Medulla oblongata (tissue), 1 donor: ENCODE measurements at regions not wholly inside any gene's neighbourhood (a gene's known extent, or its start where the extent isn't known, plus 50 kb on each side); places are given as distances from the start of the nearest gene placed in this dataset.
"Not testable (repeated sequence)": the region's sequence is repeated elsewhere in the genome, so short reads cannot be mapped to it uniquely, and the experiment has no call there.

ENCODE experiments used
- DNase-seq: peaks from one replicate; pipeline ENCODE4 v3.0.0-alpha.2; 2015; ENCODE audit errors: extremely low spot score

DNA sequence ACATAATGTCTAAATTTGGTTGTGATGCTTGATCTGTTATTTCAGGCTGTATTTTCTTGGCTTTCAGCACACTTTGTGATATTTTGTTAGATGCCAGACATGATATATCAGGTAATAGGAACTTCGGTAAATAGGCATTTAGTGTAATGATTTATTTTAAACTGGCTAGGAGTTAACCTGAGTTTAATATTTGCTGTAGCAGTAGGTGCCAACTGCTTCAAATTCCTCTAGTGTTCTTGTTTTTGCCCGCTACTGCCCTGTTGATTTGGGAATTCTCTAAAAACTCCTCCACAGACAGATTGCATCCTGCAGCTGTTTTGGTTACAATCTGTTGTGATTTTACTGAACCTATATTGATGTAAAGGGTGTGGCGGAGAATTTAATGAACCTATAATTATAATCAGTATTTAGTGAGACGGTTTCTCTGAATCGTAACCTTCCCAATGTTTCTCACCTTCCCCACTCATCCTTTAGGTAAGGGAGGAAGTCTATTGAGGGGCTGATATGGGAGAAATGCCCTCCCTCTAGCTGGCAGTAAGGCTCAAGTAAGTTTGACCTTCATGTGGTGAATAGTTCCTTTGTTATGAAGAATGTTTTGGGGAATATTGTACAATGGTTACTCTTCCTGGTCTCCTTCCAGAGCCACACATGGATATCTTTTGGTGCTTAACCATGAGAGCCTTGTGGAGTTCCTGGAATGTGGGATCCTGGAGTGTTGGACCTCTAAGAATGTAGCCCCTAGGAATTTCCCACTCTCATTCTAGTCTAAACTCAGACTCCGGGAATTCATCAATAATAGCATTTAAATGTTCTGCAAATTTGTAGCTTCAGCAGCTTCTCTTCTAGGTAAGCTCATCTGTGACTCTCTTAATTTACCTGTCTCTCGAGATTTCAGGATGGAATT lies 634.1 kb downstream of the FSCB start:
- no peak for DNase-seq

DNA sequence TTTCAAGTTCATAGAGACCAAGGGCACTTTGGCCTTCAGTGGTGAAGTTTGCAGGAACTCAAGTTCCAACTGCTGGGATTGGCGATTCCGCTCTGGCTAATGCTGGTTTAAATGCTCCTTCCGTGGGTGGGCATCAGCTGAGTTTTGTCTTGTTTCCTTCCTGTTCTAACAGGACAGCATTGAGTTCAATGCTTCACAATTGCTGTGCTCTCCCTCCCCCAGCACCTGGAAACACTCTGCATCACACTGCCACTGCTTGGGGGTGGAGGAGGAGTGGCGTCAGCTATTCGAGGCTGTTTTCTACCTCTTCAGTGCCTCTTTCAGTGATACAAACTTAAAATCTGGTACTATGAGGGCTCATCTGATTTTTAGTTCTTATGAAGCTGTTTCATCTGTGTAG lies 634.9 kb downstream of the FSCB start:
- DNase-seq: no peak

DNA sequence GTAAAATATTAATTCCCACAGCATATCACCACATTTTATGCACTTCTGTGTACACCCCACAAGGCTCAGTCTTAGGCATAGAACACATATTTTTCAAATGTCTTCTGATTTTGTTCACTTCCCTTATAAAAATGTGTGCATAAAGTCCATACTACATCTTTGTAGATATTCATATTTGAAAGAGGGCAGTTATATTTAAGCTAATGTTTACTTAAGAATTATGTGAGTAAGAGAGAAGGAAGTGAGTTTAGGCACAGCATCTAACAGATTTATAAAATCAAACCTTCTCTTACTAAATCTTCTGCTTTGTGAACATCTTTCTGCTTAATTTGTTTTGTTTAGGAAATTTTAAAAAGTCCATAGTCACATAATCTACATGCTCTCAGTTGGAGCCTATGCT lies 648.1 kb downstream of the FSCB start:
- DNase-seq: no peak

DNA sequence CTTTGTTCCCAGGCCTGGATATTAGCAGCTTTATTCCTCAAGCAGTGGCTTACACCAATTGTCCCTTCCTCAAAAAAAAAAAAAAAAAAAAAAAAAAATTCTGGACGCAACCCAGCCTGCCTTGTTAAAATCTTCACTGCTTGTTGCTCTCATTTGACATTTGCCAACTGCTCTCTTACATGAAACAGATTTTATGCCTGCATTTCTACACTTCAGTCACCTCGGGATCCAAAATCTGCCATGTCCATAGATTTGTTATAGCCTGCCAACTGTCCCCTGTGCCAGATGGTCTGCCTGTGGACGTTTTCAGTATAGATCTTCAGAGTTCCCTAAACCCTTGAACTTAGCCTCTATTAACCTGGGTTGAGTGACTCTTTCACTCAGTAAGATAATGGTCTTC lies 651.5 kb downstream of the FSCB start:
- no peak for DNase-seq

DNA sequence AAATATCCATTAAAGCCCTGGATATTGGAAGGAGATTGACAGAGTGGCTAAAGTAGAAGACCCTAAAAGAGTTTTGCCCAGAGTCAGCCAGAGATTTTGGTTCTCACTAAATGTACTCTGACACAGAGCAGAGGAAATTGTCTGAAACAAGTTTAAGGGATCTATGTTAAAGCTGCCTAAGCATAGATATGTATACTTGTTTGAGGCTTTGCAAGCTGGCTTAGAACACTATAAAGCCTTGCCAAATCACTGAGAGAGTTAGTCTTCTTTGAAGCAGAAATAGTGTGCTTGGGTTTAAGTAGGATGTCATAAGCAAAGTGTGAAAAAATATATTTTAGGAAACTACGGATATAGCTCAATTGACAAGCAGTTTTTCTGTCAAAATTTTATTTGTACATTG lies 653.5 kb downstream of the FSCB start:
- no peak for DNase-seq

DNA sequence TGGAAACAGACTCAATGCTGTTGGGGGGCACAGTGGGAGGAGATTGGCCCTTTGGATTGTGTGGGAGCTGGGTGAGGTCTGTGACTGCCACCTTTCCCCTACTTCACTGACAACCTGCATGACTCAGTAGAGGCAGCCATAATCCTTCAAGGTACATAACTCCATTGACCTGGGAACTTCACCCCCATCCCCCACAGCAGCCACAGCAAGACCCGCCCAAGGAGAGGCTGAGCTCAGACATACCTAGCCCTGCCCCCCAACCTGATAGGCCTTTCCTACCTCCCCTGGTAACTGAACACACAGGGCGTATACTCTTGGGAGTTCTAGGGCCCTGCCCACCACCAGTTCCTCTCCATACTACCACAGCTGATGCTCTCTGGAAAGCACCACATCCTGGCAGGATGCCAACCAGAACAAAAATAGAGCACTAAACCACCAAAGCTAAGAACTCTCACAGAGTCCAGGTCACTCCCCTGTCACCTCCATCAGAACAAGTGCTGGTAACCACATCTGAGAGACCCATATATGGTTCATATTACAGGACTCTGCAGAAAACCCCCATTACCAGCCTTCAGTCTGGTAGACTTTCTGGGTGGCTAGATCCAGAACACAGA lies 703.9 kb downstream of the FSCB start:
- DNase-seq: no peak

DNA sequence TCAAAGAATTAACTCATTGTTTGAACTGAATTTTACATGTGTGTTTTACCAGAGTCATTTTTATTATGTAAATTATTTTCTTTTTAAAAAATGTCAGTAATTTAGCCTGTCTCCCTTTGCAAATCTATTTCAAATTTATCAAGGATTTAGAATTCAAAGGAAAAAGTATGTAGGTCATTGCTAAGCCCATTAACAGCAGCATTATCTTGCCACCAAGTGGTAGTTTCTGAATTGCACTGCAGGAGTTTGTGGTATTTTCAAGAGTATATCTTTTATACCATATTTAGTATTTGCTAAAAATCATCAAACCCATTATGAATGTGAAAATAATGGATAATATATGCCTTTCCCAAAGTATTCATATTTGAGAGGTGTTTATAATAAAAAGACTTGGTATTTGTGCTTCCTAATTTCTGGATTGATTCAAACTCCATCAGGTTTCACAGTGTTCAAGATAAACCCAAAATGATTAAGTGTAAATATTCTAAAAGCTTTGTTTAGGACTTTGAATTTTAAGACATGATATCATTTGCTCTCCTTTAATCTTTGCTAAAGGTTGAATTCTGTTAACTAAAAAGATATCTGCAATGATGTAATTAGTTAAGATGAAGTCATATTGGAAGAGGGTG lies 711.4 kb downstream of the FSCB start:
- no peak for DNase-seq

DNA sequence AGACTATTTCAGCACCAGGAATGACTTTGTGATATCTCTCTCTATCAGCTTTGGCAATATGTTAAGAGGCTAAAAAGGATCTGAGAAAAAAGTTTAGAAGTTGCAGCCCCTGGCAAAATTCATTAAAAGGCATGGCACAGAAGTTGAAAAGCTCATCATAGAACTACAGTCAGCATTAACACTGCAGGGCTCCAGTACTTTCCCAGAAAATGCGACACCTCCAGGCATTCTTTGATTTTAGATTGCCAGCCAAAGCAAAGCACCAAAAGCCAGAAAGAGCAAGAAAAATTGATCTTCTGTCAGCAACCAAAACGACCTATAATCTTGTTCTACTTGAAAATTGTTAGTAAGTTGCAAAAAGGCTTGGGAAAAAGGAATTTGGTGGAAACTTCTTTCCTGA lies 713.5 kb downstream of the FSCB start:
- DNase-seq: no peak

DNA sequence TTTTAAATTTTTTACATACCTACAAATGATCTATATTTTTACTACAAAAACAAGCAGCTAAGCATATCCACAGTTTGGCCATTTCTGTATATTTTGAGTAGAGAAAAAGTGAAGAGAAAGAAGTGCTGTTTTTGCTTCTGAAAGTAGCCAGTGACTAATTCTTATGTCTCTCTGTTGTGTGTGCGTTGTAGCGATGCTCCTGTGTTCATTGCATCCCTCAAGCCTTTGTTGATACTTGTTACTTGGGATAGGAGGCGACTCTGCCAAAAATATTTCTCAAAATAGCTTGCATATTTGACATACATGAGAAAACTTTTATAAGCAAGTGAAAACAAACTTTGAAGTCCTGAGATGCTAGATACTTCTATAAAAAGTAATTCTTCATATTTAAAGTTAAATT lies 714.1 kb downstream of the FSCB start:
- DNase-seq: no peak

DNA sequence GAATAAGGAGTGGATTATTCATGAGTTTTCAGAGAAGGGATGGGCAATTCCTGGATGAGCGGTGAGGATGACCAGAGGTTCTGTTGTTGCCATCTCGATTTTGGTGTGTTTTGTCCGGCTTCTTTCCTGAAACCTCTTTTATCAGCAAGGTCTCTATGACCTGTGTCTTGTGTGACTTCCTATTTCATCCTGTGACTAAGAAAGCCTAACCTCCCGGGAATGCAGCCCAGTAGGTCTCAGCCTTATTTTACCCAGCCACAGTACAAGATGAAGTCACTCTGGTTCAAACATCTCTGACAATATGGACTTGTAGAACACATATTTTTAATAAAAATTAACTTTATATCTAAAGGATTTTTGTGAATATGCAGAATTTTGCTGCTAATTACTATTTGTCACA lies 716.4 kb downstream of the FSCB start:
- no peak for DNase-seq

DNA sequence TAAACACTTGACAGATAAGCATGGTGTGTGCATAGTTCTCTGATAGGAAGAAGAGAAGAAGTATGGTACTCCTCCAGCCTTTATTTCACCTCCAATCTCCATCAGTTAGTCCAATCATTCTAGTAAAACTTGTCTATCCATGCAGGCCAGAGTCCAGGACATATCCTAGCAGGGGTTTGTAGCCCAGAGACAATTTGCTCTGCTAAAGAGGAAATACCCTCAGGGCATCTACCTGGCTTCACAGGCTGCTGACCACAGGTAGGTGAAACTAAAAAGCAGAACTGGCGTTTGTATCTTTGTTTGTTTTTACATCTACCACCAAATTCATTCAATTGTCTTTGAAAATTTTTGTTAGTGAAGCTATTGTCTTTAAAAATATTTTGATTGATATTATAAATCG lies 717.6 kb downstream of the FSCB start:
- DNase-seq: no peak

DNA sequence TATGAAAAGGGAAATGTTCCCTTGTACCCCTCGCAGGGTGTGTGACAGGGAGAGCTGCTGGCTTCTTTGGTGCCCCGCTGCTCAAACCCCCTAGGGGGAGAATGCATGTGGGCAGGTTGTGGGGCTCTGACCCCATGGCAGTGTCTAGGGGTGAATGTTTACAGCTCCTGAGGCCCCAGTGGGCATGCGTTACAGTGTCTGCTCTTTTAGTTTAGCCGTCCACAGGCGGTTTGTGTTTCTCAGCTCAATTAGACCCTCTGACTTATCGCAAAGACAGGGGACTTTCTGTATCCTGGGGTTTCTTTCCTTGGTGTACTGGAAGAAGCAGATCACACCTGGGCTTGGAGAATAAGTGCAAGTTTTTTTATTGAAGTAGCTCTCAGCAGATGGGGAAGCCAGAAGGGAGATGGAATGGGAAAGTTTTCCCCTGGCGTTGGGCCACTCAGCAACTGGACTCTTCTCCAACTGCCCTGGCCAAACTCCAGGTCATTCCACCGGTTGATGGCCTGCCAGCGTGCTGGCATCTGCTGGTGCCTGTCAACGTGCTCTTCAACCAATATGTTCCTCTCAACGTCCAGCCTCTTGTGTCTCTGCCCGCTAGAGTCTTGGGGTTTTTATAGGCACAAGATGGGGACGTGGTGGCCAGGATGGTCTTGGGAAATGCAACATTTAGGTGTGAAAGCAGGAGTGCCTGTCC lies 720.9 kb downstream of the FSCB start:
- no peak for DNase-seq

DNA sequence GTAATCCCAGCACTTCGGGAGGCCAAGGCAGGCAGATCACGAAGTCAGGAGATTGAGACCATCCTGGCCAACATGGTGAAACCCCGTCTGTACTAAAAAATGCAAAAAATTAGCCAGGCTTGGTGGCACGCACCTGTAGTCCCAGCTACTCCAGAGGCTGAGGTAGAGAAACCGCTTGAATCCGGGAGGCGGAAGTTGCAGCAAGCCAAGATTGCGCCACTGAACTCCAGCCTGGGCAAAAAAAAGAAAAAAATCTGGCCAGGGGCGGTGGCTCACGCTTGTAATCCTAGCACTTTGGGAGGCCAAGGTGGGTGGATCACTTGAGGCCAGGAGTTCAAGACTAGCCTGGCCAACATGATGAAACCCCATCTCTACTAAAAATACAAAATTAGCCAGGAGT lies 722.7 kb downstream of the FSCB start:
- not testable (repeated sequence) for DNase-seq

DNA sequence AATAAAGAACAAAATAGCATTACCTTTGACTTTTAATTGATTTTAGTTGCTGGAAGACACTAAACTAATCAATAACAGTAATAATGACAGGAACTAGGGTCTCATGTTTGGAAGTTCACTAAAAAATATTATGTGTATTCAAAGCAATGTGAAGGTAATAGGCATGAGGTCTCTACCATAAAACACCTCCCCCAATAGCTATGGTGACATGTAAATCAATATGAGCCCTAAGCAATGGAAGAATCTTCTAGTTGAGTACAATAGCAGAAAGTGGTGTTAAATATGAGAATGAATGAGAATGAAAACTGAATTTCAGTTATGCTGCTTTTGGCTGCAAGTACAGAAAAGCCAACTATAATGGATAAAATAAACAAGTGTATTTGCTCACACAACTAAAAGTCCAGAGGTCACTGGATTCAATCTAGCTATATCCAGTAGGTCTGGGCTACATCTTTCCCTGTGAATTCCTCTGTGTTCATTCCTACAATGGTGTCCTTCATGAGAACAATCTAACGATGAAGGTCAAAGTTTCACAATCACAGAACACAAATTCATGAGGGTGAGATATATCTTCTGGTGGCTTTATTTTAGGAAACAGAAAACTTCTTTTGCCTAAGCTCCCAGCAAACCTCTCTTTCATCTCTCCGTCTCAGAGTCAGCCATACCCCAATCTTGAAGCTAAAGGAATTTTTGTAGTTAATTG lies 728.0 kb downstream of the FSCB start:
- no peak for DNase-seq

DNA sequence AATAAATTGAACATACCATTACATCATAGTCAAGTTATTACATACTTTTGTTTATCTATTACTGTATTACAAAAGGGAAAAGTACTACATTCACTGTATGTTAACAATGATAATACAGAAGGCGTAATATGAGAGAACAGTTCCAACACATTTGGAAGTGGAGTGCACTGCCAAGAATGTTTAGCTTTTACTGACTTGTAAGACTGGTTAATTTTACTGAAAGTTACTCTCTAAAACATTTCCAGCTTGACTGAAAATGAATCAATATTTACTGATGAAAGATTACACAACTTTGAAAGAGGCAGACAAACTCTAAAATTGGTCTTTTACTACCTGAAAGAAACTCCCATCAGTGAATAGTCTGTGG lies 728.5 kb downstream of the FSCB start:
- DNase-seq: no peak

DNA sequence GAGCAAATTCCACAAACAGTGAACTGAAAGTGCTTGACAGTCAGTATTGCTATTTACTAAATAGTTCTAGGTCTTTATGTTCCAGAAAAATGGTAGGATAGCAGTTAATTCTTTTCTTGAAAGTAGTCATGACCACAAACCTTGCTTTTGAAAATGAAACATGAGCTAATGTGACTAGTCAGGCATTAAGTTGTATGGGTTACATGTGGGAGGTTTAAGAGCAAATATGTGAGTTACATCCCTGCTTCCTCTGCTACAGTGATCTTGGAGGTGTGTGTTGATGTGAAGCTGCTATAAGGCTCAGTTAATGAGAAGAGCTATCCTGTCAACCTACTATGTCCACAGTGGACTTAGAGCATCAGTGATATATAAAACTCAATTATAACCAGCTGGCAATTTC lies 741.6 kb downstream of the FSCB start:
- DNase-seq: no peak

DNA sequence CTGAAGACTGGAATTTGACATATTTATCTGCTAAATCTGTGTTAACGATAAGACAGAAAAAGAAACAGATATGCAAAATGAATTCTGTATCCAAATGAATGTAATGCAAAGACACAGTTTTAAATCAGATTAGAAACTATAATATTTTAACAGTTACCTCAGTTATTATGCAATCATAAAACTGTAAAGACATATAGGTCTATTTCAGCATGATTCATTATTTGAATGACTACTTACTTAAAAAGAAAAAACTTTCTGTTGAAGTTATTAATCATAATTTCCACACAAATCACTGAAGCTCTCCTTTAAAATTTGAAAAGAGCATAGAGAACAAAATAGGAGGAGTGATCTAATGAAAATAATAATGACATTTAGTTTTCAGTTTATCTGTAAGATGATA lies 742.6 kb downstream of the FSCB start:
- DNase-seq: no peak

DNA sequence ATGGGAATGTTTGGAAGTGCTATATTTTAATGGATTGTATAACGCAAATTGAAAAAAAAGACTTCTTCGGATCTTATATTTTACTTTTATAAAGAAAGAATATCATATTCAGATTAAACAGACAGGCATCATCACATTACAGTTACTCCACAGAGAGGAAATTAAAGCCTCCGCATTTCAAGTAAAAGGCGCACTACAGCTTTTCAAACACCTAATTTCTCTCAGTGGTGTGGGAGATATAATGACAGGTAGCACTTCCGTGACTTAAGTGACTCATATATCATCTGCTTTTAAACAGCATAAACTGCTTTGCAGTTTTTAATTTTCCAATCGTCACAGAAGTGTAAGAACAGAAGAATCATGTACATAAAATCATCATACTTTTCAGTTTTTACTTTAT lies 751.4 kb downstream of the FSCB start:
- DNase-seq: no peak

DNA sequence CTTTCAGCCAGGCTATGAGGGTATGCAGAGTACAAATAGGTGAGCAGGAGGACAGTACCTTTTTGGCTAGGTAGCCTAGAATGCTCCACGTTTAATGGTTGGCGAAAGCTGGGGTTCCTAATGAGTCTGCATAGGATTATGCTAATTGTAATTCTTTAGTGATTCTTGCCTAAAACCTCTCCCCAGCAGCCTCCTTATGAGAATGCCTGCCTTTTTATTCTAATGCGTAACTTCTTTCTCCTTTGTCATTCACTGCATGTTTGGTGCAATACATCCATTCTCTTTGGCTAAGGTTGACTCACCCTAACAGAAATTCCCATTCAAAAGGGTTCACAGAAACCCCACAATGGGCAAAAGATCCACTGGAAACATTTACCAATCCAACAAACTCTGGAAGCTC lies 752.2 kb downstream of the FSCB start:
- no peak for DNase-seq

DNA sequence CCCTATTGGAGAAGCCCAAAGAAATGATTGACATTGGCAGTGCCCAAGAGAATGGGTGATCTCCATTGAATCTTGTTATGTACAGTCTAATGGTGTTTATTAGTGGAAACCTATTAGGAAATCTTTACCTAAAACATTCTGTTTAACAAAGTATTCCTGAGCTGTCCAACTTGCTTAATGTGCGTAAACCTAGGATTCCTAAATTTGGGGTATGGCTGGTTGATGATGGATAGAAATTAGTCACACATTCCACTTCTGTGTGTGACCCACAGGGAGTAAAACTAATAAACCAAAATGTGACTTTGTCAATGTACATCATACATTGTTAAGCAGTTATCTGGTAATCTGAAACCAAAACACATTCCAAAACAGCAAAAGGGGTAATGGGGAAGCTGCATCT lies 761.3 kb downstream of the FSCB start:
- no peak for DNase-seq

DNA sequence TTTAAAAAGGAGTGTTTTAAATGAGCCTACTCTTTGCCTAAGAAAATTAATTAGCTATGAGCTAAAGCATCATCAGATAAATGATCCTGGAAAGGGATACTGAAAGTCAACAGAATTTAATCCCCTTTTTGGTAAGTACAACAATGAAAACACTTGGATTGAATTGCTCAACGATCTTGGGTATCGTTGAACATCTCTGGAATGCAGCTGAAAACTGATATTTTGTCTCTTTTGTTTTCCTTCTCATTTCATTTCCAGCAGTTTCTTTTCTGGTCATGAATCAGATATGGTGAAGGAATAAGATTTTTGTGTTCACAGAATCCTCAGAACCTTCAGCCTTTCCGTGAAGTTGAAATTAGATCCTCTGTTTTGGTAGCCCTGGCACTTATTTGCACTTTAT lies 771.2 kb downstream of the FSCB start:
- no peak for DNase-seq

DNA sequence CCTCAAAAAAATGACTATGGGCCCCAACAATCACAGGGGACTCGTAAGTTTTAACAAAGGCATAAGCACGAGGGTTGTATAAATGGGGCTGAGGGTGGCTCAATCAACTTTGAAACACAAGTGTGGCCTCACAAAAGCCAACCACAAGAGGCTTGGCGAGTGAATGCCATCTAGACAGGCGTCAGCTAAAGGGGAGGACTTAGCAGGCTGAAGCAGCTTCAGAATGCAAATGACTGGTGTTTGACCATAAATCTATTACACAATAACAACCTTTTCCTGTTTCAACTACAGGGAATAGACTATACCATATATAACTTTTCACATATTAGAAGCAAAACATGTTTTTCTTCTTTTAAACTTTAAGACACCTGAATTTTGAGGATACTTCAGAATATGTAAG lies 777.9 kb downstream of the FSCB start:
- DNase-seq: no peak
